ENCODE measurements at regions not wholly inside any gene's neighbourhood (a gene's known extent, or its start where the extent isn't known, plus 50 kb on each side); places are given as distances from the start of the nearest gene placed in this dataset.

GRCh38 chr6:91539456-91539855 lies 952.6 kb upstream of the MAP3K7 start:
- H3K27me3 ChIP-seq (ENCODE audit: control insufficient read depth, insufficient read depth, low read length) = no peaks in the 10 kb centered on the region
- H3K4me1 ChIP-seq (ENCODE audit: control insufficient read depth, extremely low read depth, insufficient read depth, low read length) = no peaks in the 10 kb centered on the region
- TF ChIP-seq CTCF (conservative IDR thresholded peaks at IDR 0.05 in 1 of 2, IDR thresholded peaks at IDR 0.05 in 1 of 2; ENCODE audit: low read depth in 1 of 2, low read length in 2 of 2) (no peak), EZH2 (IDR thresholded peaks at IDR 0.05; ENCODE audit: low read length, missing control alignments) (no peak)

GRCh38 chr6:91538622-91539021 lies 951.8 kb upstream of the MAP3K7 start:
- Histone ChIP-seq H3K9ac (ENCODE audit: insufficient read depth, low read length) (no peak overlapping the region), H3K4me3 (replicated peaks in 1 of 4; ENCODE audit: control extremely low read depth in 1 of 4, insufficient read depth in 1 of 4, low read depth in 3 of 4, low read length in 4 of 4) (no peak overlapping the region), H3K4me2 (ENCODE audit: extremely low read depth, insufficient read depth, low read length) (no peak overlapping the region), H3K79me2 (ENCODE audit: control insufficient read depth, insufficient read depth, low read length) (no peaks in the 10 kb centered on the region), H3K9me3 (ENCODE audit: control insufficient read depth, insufficient read depth, low read depth, low read length) (no peaks in the 10 kb centered on the region), H3K27ac (ENCODE audit: insufficient read depth, low read length) (no peak overlapping the region), H4K20me1 (ENCODE audit: control insufficient read depth, extremely low read depth, insufficient read depth, low read length) (no peaks in the 10 kb centered on the region), H3K27me3 (ENCODE audit: control insufficient read depth, insufficient read depth, low read length) (no peaks in the 10 kb centered on the region), H2AFZ (ENCODE audit: low read length) (no peak overlapping the region), H3K4me1 (ENCODE audit: control insufficient read depth, extremely low read depth, insufficient read depth, low read length) (no peaks in the 10 kb centered on the region), H3K36me3 (ENCODE audit: control insufficient read depth, insufficient read depth, low read length) (no peaks in the 10 kb centered on the region)
- DNase-seq (ENCODE audit: low read depth in 2 of 2) = no peak
- no peak for TF ChIP-seq EZH2 (IDR thresholded peaks at IDR 0.05; ENCODE audit: low read length, missing control alignments)
- TF ChIP-seq CTCF (conservative IDR thresholded peaks at IDR 0.05 in 1 of 2, IDR thresholded peaks at IDR 0.05 in 1 of 2; ENCODE audit: low read depth in 1 of 2, low read length in 2 of 2) = no peak

More at GRCh38 chr6:91539456-91539855, 952.6 kb upstream of the MAP3K7 start:
- Histone ChIP-seq H3K4me2 (ENCODE audit: extremely low read depth, insufficient read depth, low read length) (no peak overlapping the region), H3K36me3 (ENCODE audit: control insufficient read depth, insufficient read depth, low read length) (no peaks in the 10 kb centered on the region), H3K79me2 (ENCODE audit: control insufficient read depth, insufficient read depth, low read length) (no peaks in the 10 kb centered on the region), H3K4me3 (replicated peaks in 1 of 4; ENCODE audit: control extremely low read depth in 1 of 4, insufficient read depth in 1 of 4, low read depth in 3 of 4, low read length in 4 of 4) (no peak overlapping the region), H3K9me3 (ENCODE audit: control insufficient read depth, insufficient read depth, low read depth, low read length) (no peaks in the 10 kb centered on the region), H4K20me1 (ENCODE audit: control insufficient read depth, extremely low read depth, insufficient read depth, low read length) (no peaks in the 10 kb centered on the region), H3K27ac (ENCODE audit: insufficient read depth, low read length) (no peak overlapping the region), H2AFZ (ENCODE audit: low read length) (no peak overlapping the region), H3K9ac (ENCODE audit: insufficient read depth, low read length) (no peak overlapping the region)
- DNase-seq (ENCODE audit: low read depth in 2 of 2) = no peak

- Histone ChIP-seq H3K79me2 (ENCODE audit: control insufficient read depth, insufficient read depth, low read length) (no peaks in the 10 kb centered on the region), H3K9me3 (ENCODE audit: control insufficient read depth, insufficient read depth, low read depth, low read length) (no peaks in the 10 kb centered on the region), H3K36me3 (ENCODE audit: control insufficient read depth, insufficient read depth, low read length) (no peaks in the 10 kb centered on the region), H4K20me1 (ENCODE audit: control insufficient read depth, extremely low read depth, insufficient read depth, low read length) (no peaks in the 10 kb centered on the region), H3K4me3 (replicated peaks in 1 of 4; ENCODE audit: control extremely low read depth in 1 of 4, insufficient read depth in 1 of 4, low read depth in 3 of 4, low read length in 4 of 4) (no peak overlapping the region), H3K27ac (ENCODE audit: insufficient read depth, low read length) (no peak overlapping the region), H3K27me3 (ENCODE audit: control insufficient read depth, insufficient read depth, low read length) (no peaks in the 10 kb centered on the region), H3K4me2 (ENCODE audit: extremely low read depth, insufficient read depth, low read length) (no peak overlapping the region), H3K9ac (ENCODE audit: insufficient read depth, low read length) (no peak overlapping the region), H3K4me1 (ENCODE audit: control insufficient read depth, extremely low read depth, insufficient read depth, low read length) (no peaks in the 10 kb centered on the region), H2AFZ (ENCODE audit: low read length) (no peak overlapping the region)
- TF ChIP-seq EZH2 (IDR thresholded peaks at IDR 0.05; ENCODE audit: low read length, missing control alignments) (no peak), CTCF (conservative IDR thresholded peaks at IDR 0.05 in 1 of 2, IDR thresholded peaks at IDR 0.05 in 1 of 2; ENCODE audit: low read depth in 1 of 2, low read length in 2 of 2) (no peak)
- DNase-seq (ENCODE audit: low read depth in 2 of 2) = no peak
These were observed 947.7 kb upstream of the MAP3K7 start for GRCh38 chr6:91534614-91535013.

Measured in fibroblast of lung (primary cell).